HG02870 (cell line): ENCODE measurements at regions not wholly inside any gene's neighbourhood (a gene's known extent, or its start where the extent isn't known, plus 50 kb on each side); places are given as distances from the start of the nearest gene placed in this dataset.

Experiments
- ATAC-seq: cut with Tn5 transposase; IDR thresholded peaks from one replicate; pipeline ENCODE4 v1.9.1; 2021; ENCODE audit warnings: mild to moderate bottlenecking, moderate library complexity; ENCODE audit not compliant: unreplicated experiment

DNA sequence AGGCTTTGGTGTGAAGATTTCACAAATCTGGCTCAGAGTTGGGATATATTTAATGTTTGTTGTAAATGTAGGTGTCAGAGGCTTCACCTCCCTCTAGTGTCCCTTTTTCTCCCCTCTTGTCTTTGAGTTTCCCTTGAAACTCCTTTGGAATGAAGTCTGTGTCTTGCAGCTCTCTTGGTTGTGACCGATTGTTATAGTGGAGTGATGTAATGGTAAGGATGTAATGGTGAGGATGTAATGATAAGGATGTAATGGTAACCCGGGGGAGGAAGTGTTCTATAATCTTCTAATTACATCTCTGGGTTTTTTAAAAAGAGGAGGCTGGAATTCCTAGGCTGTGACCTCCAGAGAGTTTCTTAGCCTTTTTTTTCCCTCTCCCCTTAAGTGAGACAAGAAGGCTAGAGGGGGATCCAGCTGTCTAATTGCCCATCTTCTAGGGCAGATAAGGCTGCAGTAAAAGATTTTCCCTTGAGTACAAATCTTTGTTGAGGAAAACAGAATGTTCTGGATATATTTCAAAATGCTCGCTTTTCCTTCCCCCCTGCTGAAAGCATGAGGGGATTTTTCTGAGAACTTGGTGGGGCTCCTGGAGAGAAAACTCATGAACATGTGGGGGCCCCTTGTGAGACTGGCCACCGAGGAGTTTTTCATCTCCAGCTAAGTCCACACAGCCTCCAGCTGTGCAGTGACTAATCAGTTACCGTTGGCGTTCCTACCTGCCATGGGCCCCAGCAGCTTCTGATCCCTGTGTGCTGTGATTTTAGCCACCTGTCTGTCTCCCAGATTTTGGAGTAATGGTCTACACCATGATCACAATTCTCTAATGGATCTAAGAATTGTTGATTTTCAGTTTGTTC is 156.7 kb upstream of the PMEPA1 start:
- ATAC-seq = no peak

DNA sequence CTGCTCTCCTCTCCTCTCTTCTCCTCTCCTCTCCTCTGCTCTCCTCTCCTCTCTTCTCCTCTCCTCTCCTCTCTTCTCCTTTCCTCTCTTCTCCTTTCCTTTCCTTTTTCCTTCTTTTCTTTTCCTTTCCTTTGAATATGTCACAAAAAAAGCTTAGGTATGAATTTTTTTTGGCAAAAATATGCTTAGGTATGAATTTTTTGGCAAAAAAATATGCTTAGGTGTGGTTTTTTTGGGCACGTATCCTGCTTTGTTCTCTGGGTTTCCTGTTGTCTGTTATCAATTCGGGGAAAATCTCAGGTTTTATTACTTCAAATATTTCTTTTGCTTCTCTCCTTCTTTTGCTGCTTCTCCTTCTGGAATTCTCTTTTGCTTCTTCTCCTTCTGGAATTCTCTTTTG is 155.5 kb upstream of the PMEPA1 start:
- no peak for ATAC-seq

DNA sequence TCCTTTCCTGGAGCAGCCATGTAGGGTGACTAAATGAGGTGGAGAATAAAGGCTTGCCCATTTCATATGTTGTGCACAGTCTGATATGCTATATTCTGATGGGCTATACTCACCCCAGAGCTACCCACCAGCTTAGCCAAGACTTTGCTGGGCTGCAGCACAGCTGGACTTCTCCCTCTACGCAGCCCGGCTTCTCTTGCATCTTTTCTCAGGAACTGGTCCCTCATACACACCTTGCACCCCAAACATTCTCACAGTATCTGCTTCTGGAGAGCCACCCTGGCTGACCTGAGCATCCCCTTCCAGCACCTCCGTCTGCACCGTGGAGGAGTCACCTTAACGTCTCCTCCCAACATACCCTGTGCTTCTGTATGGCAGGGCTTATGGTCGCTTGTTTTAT is 150.8 kb upstream of the PMEPA1 start:
- no peak for ATAC-seq

DNA sequence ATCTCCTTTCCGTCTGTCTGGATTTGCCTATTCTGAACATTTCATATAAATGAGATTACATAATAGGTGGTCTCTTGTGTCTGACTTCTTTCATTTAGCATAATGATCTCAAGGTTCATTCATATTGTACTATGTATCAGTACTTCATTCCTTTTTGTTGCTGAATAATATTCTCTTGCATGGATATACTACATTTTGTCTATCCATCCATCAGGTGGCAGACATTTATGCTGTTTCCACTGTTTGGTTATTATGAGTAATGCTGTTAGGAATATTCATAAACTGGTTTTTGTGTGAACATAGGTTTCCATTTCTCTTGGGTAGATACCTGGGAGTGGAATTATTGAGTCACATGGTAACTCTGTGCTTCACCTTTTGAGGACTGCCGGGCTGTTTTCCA is 148.2 kb upstream of the PMEPA1 start:
- ATAC-seq = no peak

DNA sequence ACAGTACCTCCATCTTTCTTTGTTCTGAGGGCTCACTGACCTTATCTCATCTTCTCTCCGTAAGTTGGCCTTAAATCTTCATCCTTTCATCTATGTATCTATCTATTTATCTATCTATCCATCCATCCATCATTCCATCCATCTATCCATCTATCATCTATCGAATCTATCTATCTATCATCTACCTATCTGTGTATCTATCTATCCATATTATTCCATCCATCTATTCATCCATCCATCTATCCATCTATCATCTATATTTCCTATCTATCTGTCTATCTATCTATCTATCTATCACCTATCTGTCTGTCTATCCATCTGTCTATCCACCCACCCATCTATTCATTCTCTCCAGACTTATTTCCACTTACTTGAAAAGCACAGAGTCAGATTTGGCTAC is 147.3 kb upstream of the PMEPA1 start:
- ATAC-seq = no peak

DNA sequence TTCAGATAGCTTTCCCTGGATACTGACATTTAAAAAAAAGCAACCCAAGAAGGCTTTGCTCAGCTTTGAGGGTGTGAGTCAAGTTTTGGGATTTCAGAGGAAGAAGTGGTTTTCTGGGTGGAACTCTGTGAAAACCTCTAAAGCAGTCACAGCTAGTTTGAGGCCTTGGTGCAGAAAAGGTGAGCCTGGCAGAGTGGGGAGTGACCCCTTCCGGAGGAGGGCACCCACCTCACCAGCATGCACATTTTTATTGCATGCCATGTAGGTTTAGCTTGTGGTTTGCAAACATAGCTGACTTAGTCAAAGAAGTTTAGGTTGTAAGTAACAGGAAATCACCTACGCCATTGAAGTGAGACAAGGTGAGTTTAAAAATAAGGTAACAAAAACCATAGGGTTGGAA is 146.8 kb upstream of the PMEPA1 start:
- ATAC-seq = no peak

DNA sequence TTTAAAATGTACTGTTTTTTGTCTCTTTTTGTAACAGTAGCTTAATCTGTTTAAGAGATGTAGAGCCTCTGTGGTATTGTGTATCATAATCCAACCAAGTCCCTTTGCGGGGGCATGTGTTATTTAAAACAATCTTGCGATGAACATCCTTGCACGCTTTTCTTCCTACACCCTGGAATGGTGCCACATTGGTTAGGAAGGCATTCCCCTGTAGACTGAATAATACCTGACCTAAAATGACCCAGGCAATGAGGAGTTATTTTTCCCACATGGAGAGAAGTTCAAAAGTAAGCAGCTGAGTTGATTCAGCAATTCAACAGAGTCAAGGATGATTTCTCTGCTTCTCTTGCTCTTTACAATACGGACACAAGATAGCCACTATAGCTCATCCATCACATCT is 142.0 kb upstream of the PMEPA1 start:
- no peak for ATAC-seq

DNA sequence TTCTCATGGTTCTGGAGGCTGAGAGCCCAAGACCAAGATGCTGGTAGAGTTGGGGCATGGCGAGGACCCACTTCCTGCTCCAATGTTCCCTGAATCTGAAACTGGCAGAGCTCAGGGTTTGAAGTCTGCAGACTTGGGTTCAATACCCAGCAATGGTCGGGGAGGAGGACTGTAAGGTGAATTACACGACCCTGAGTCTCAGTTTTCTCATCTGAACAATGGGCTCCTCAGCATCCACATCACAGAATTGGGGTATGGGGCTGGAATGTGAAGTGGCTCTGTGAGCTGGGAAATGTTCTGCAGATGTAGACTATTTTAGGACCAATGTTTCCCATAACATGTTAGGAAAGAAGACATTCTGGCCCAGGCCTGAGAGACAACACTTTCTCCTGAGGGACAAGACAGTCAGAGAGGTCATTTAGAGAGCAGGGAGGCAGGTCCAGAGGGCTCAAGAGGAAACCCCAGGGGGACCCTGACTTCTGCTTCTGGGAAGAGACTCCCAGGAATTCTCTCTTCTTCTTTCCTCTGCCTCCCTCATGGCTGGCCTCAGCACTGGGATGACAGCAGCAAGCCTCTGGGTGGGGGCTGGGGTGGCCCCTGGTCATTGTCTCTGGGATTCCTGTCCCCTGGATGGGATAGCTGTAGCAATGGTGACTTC is 141.3 kb upstream of the PMEPA1 start:
- no peak for ATAC-seq

DNA sequence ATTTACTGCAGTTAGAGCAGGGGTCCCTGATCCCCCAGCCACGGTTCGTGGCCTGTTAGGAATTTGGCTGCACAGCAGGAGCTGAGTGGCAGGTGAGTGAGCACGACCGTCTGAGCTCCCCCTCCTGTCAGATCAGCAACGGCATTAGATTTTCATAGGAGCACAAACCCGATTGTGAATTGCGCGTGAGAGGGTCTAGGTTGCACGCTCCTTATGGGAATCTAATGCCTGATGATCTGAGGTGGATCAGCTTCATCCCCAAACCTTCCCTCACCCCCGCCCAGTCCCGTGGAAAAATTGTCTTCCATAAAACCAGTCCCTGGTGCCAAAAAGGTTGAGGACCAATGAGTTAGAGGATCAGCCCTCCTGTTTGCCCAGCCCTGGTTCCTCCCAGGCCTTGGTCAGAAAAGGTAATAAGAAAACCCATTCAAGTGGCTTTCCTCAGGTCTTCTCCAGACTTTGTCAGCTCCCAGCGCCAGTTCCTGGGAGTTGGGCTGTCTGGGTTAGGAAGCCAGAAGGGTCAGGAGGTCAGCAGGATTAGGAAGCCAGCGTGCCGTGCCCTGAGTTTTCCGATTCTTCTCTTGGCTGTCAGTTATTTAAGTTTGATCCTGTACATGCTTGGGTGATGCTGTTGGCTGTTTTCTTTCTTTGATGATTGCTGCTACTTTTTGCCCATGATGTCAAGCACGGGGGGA is 139.9 kb upstream of the PMEPA1 start:
- ATAC-seq = no peak

DNA sequence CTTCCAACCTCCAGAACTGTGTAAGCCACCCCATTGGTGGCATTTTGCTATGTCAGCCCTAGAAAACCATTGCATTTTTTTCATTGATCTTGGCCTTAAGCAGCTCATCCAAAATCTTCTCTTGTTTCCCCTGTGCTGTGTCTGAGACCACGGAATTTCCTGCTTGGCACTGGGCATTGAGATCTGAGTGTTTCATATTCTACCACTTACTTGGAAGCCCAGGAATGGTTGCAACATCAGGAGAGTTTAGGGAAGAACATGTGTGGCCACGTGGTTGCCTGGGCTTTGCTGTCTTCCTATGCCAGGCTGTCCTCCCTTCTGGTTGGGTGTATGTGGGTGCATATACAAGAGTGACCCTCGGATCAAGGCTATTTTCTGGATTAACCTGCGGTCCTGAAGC is 139.3 kb upstream of the PMEPA1 start:
- no peak for ATAC-seq

DNA sequence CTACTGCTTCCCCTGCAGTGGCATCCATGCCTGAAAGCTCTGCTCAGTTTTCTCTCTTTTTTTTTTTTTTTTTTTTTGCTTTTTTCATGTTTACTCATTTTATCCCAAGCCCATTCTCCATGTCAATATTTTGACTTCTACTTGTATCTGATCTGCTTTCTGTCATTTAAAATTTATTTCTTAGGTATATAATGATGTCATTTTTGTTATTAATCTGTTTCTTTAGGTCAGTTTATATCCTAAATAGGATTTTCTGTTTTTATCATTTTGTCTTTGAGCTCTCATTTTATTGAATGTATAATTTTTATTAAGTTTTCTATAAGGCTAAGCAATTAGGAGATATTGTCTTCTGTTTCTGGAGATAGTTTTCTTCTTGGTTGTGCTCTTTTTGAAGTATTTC is 138.5 kb upstream of the PMEPA1 start:
- ATAC-seq = no peak

DNA sequence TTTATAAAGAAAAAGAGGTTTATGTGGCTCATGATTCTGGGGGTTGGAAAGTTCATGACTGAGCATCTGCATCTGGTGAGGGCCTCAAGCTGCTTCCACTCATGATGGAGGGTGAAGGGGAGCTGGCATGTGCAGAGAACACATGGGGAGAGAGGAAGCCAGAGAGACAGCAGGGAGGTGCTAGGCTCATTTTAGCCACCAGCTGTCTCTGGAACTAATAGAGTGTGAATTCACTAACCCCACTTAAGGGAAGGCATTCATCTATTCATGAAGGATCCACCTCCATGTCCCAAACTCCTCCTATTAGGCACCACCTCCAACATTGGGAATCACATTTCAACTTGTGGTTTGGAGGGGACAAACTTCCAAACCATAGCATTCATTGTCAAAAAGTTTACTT is 137.3 kb upstream of the PMEPA1 start:
- no peak for ATAC-seq

DNA sequence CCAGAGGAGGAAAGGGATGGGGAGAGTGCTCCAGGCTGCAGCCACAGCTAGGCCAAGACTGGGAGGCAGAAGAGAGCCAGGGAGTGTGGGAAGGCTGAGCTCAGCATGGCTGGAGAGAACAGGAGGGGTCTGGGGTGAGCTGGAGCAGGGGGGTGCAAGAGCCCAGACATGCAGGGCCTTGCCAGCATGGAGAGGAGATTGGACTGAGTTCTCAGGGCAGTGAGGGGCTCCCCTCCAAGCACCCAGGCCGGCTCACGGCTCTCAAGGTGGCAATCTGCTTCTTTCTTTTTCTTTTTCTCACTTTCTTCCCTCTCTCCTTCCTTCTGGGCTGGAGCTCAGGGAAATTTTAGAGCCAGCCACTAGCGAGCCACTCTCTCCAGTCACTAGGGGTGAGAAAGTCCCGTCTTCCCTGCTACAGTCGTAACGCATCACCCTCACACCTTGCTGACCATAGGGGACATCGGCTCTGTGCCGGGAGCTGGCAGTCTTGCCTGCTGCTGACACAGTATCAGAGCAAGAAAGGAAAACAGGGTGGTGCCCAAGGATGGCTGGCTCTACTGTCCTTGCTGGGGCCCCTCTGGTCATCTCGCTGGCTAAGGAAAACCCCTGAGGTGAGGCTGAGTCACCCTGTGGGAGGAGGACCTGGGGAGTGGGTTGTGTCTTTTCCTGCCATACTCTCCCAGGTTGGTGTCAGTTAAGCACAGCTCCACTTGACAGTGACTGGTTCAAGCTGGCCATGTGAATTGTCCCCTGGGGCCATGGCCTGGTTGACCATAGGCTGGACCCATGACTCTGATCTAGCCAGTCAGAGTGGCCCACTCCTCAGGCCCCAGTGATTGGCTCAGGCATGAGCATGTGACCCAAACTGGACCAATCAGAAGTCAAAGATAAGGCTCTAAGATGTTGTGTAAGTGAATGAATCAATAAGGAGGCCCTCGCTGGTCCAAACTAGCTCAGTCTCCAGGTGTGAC is 135.1 kb upstream of the PMEPA1 start:
- no peak for ATAC-seq

DNA sequence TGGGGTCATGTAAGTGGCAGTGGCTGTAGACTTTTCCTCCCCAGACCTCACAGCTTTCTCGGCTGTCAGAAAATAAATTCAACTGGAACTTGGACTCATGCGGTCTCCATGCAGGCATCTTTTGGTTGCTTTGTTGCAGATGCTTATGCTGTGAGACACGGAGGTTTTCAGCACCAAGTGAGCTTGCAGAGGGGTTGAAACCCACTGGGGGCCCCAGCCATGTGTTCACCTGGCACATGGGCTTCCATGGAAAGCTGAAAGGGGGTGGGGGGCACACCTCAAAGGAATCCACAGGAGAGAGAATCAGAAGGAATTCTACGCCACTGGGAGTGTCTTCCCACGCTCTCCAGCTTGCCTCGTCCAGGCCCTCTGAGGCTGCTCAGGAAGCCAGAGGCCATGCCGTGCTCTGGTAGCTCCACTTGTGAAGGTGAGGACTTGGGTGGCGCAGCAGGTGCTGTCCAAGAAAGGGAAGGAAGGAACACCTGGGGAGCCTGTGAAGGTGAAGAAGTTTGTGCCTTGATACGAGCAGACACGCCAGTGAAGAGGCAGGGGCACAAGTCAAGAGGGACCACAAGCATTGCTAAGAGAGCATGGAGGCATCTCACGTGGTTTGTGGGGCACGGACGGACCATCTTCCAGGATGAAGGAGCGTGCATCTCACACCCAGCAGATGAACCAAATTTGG is 134.3 kb upstream of the PMEPA1 start:
- ATAC-seq = no peak

DNA sequence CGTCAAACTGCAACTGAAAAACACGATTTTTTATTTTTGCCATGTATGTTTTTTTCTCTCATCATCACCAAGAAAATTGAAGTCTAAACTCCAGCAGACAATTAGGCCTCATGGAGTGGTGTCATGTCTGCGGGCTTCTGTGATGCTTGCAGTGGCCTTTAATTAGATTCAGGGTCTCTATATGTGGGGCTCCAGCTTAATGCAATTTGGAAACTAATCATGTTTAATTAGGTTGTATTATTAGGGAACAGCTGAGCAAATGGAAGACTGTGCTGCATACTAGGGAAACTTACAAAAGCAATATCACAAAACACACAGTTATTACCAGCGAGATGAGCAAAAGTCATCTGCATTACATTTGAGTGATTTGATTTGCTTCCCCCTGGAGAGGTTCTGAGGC is 132.9 kb upstream of the PMEPA1 start:
- no peak for ATAC-seq

DNA sequence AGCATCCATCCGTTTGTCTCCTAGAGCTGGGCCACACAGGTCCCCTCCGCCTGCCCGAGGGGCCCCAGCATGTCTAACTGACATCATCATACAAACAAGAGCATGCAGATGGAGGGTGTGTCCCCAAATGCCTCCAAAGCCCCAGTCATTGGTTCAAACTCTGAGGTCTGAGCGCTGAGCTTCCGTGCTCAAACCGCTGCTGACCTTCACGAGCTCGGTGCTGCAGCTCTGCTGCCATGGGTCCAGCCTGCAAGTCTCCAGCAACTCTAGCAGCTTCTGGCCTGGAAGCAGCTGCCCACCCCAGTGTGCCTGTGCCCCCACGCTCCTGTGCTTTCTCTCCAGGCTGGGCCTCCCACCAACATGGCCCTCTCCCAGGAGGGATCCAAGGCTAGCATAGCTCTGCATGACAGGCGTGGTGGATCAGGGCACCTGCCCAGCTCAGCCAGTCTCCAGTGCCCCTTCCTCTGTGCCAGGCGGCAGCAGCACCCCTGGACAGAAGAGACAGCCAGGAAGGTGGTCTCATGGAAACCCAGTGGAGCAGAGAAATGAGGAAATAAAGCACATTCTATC is 131.6 kb upstream of the PMEPA1 start:
- ATAC-seq = no peak

DNA sequence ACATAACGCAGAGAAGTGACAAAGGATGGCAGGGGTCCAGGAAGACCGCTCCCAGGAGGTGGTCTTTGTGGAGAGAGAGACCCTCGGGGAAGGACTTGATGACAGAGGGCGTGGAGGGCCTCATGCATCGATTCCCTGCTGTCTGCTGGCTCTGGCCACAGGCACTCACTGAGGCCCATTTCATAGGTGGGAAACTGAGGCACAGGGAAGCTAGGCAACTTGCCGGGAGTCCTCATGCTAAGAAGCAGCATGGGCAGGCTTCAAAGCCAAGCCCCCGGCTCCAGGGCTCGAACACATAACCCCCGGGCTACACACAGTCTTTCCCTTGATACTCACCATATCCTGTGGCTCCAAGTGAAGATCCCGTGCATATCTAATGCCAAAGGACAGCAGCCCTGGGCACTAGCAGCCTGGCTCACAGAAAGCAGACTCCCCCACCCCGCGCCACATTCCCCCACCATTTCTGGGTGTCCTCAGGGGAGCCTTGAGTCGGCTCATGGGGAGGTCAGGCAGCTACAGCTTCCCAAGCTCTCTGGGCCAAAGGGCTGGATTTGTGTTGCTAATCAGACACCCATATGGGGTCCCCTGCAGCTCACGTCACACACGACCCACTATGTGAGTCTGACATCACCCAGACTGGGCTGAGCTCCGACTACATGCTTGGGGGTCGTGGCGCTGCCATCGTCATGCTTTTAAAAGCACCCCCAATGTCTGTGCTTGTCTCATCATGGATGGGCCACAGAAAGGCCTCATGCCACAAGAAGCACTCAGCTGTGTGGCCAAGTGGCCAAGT is 130.9 kb upstream of the PMEPA1 start:
- ATAC-seq = no peak

DNA sequence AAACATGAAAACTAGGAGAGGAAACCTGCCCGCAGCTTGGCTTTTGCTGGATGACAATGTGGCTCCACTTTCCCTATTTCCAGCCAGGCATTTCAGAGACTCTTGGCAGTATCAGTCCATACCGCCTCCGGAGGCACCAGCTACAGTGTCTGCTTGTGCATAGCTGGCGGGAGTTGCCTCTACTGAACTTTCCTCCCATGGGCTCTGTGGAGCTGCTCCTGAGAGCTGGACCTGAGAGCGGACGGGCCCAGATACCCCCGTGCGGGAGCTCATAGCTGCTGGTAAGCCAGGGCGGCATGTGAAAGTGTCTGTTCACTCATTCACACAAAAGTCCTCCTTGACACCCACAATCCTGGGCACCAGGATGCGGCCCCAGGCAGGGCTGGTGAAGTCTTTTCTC is 130.3 kb upstream of the PMEPA1 start:
- no peak for ATAC-seq

DNA sequence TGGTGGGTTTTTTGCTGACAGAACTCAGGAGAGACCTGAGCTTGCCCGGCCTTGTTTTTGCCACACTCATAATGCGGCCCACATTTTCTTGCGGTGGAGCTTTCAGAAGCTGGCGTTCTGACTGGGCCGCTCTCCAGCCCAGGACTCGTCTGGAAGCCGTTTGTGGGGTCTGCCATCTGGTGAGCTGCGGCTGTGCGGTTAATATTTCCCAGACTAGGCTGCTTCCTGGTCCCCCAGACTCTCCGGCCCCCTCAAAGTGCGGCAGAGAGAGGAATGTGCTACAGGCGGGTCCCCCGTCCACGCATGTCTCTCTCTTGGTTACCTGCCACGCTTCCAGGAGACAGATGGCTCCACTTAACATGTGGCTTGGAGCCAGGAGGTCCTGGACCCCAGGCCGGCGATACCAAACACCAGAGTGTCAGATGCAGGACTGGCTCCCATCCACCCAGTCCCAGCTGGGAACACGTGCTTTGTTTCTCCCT is 128.9 kb upstream of the PMEPA1 start:
- ATAC-seq = no peak
